GM12878 (cell line): ENCODE measurements at regions not wholly inside any gene's neighbourhood (a gene's known extent, or its start where the extent isn't known, plus 50 kb on each side); places are given as distances from the start of the nearest gene placed in this dataset.
A peak's percentile ranks its signal among the peaks of the same experiment; 100 is the strongest.

ENCODE experiments used
- ATAC-seq: fragments of 200-7000 bp; cut with Tn5 transposase; 3 replicates; pipeline ENCODE4 v1.9.1; 2020; ENCODE audit warnings: mild to moderate bottlenecking, moderate library complexity
- BruUV-seq: library from RNA; stranded (reverse); fragments of 400-500 nt; replicated peaks from 2 replicates; lab custom pipeline; 2021; lab: Mats Ljungman, UMichigan
- CTCF ChIA-PET: fragments of 300-600 bp; sonication (Branson Sonifier 250); formaldehyde crosslinking; extraction: SDS; loops from one replicate; lab custom pipeline; 2021; ENCODE audit warnings: inconsistent platforms; lab: Yijun Ruan, JAX
- POLR2A ChIA-PET: fragments of 350-600 bp; formaldehyde crosslinking; extraction: SDS; loops from one replicate; lab custom pipeline; 2021; ENCODE audit warnings: inconsistent platforms; lab: Charles Lee
- RAD21 ChIA-PET: fragments of 300-600 bp; sonication (Branson Sonifier 250); formaldehyde crosslinking; loops from one replicate; lab custom pipeline; 2023; ENCODE audit warnings: antibody characterized with exemption; ENCODE audit not compliant: unreplicated experiment; lab: Charles Lee
- SMC1A ChIA-PET: fragments of 300-600 bp; sonication (Branson Sonifier 250); formaldehyde crosslinking; loops from one replicate; lab custom pipeline; 2023; ENCODE audit not compliant: unreplicated experiment, uncharacterized antibody; lab: Charles Lee
- DNase-seq: peaks from one replicate; pipeline ENCODE4 v3.0.0-alpha.2; 2011; ENCODE audit warnings: low read depth, low spot score
- FAIRE-seq: peaks from 3 replicates; lab custom pipeline; 2011; peaks lifted over from hg19 to GRCh38; lab: Jason Lieb, UNC
- H2AFZ ChIP-seq: 2 replicates; pipeline ENCODE4 v1.6.0; 2011; ENCODE audit warnings: low read depth, low read length, control low read depth; ENCODE audit not compliant: control insufficient read depth
- H3K27ac ChIP-seq: 2 replicates; pipeline ENCODE4 v1.5.1; 2011; ENCODE audit warnings: control low read depth; ENCODE audit not compliant: control insufficient read depth, insufficient read depth
- H3K27me3 ChIP-seq, 2 experiments: replicated peaks in 1 of 2; 2 replicates each; pipeline versions ENCODE4 v1.6.0 to v1.6.1; 2011; ENCODE audit warnings: low read length in 1 of 2; ENCODE audit not compliant: control insufficient read depth in 2 of 2, insufficient read depth in 2 of 2
- H3K36me3 ChIP-seq, 2 experiments: 2 replicates each; pipeline ENCODE4 v1.5.1; 2011; ENCODE audit warnings: low read length in 1 of 2; ENCODE audit not compliant: control insufficient read depth in 2 of 2, insufficient read depth in 2 of 2
- H3K4me1 ChIP-seq: 2 replicates; pipeline ENCODE4 v1.6.1; 2011; ENCODE audit warnings: mild to moderate bottlenecking, low read length, moderate library complexity, mixed read lengths; ENCODE audit not compliant: control insufficient read depth, insufficient read depth
- H3K4me2 ChIP-seq: 2 replicates; pipeline ENCODE4 v1.6.0; 2011; ENCODE audit warnings: control low read depth; ENCODE audit not compliant: control insufficient read depth, insufficient read depth
- H3K4me3 ChIP-seq: fragments of 200-600 bp; sonication (generic); 2 replicates; pipeline ENCODE4 v1.5.1; 2016
- H3K79me2 ChIP-seq: 2 replicates; pipeline ENCODE4 v1.6.0; 2011; ENCODE audit warnings: low read length; ENCODE audit not compliant: control insufficient read depth, insufficient read depth
- H3K9ac ChIP-seq: 2 replicates; pipeline ENCODE4 v1.8.0; 2011; ENCODE audit warnings: low read length, control low read depth, mixed read lengths; ENCODE audit not compliant: control insufficient read depth, insufficient read depth
- H3K9me3 ChIP-seq: replicated peaks from 3 replicates; pipeline ENCODE4 v1.5.1; 2011; ENCODE audit warnings: mild to moderate bottlenecking, low read length; ENCODE audit not compliant: control insufficient read depth, insufficient read depth
- H4K20me1 ChIP-seq: 2 replicates; pipeline ENCODE4 v1.6.0; 2011; ENCODE audit not compliant: control insufficient read depth, insufficient read depth
- ASH2L ChIP-seq: fragments of 300-600, 200-600 bp; sonication (generic); IDR thresholded peaks from 2 replicates; pipeline ENCODE4 v1.6.1; 2017; ENCODE audit warnings: low read depth, mild to moderate bottlenecking, borderline replicate concordance
- BACH1 ChIP-seq: fragments of 450-650 bp; IDR thresholded peaks from 2 replicates; pipeline ENCODE4 v1.6.1; 2017; ENCODE audit warnings: mild to moderate bottlenecking, borderline replicate concordance
- CREM ChIP-seq: IDR thresholded peaks from 2 replicates; pipeline ENCODE4 v1.6.1; 2014; ENCODE audit warnings: antibody characterized with exemption, low read depth
- EGR1 ChIP-seq, 2 experiments: IDR thresholded peaks; 1 replicate in 1 of 2; 2 replicates in 1 of 2; pipeline ENCODE4 v1.6.1; 2011 to 2012; ENCODE audit warnings: low read depth in 2 of 2, low read length in 2 of 2, borderline replicate concordance in 1 of 2, mild to moderate bottlenecking in 1 of 2, moderate library complexity in 1 of 2
- HDGF ChIP-seq: fragments of 450-650 bp; IDR thresholded peaks from 2 replicates; pipeline ENCODE4 v1.6.1; 2016; ENCODE audit warnings: antibody characterized with exemption
- IKZF2 ChIP-seq, 2 experiments: fragments of 450-650 bp; IDR thresholded peaks; 2 replicates each; pipeline ENCODE4 v1.6.1; 2017; ENCODE audit warnings: mild to moderate bottlenecking in 2 of 2, moderate library complexity in 2 of 2
- NFYA ChIP-seq: IDR thresholded peaks from 2 replicates; pipeline ENCODE4 v1.6.1; 2011; ENCODE audit warnings: low read depth, mild to moderate bottlenecking, low read length, improper control_type of control experiment, borderline replicate concordance
- NFYB ChIP-seq: IDR thresholded peaks from 2 replicates; pipeline ENCODE4 v1.6.1; 2011; ENCODE audit warnings: low read depth, mild to moderate bottlenecking, low read length, improper control_type of control experiment, moderate library complexity; ENCODE audit not compliant: insufficient read depth
- NR2F1 ChIP-seq: fragments of 450-650 bp; conservative IDR thresholded peaks from 2 replicates; pipeline ENCODE4 v1.6.1; 2017; ENCODE audit warnings: mild to moderate bottlenecking
- PML ChIP-seq: IDR thresholded peaks from 2 replicates; pipeline ENCODE4 v1.6.1; 2012; ENCODE audit warnings: low read length, inconsistent platforms
- POLR2A ChIP-seq: IDR thresholded peaks from 2 replicates; pipeline ENCODE4 v1.6.1; 2011; ENCODE audit warnings: low read depth, mild to moderate bottlenecking, low read length
- POLR2AphosphoS2 ChIP-seq: IDR thresholded peaks from 2 replicates; pipeline ENCODE4 v1.6.1; 2011; ENCODE audit warnings: low read depth, mild to moderate bottlenecking, low read length, improper control_type of control experiment, moderate library complexity
- RUNX3 ChIP-seq: IDR thresholded peaks from 2 replicates; pipeline ENCODE4 v1.6.1; 2012; ENCODE audit warnings: low read length, inconsistent platforms
- SMARCA5 ChIP-seq: fragments of 450-650 bp; IDR thresholded peaks from 2 replicates; pipeline ENCODE4 v1.6.1; 2017; ENCODE audit warnings: mild to moderate bottlenecking
- SUZ12 ChIP-seq: fragments of 200-600 bp; sonication (generic); IDR thresholded peaks from one replicate; pipeline ENCODE4 v1.6.1; 2018; ENCODE audit warnings: antibody characterized with exemption, mild to moderate bottlenecking; ENCODE audit not compliant: unreplicated experiment
- TARDBP ChIP-seq: IDR thresholded peaks from 2 replicates; pipeline ENCODE4 v1.6.1; 2016; ENCODE audit warnings: borderline replicate concordance
- ZSCAN29 ChIP-seq: fragments of 450-650 bp; IDR thresholded peaks from 2 replicates; pipeline ENCODE4 v1.6.1; 2017; ENCODE audit warnings: mild to moderate bottlenecking, moderate library complexity
- WGBS: methylation state at CpG from one replicate; pipeline ENCODE4 v1.1.6; 2016; ENCODE audit warnings: low lambda C conversion rate; ENCODE audit not compliant: insufficient replicate concordance, insufficient coverage; ENCODE audit errors: missing lambda C conversion rate; 5-methylcytosine and 5-hydroxymethylcytosine counted together
- in situ Hi-C: fragments of 300-500 bp; cut with MboI; formaldehyde crosslinking; loops from 9 replicates; pipeline ENCODE4 v1.14.3; 2018; ENCODE audit warnings: mixed read lengths
- intact Hi-C: fragments of 100-400 bp; cut with micrococcal nuclease; formaldehyde crosslinking; loops from one replicate; pipeline ENCODE4 v1.14.2; 2022; ENCODE audit not compliant: unreplicated experiment
- TF ChIP-seq, protein P1 (sequence below): fragments of 450-650 bp; IDR thresholded peaks from 2 replicates; pipeline ENCODE4 v1.6.1; 2016; ENCODE audit warnings: mild to moderate bottlenecking
- TF ChIP-seq, protein P2 (sequence below): IDR thresholded peaks from 2 replicates; pipeline ENCODE4 v1.6.1; 2012; ENCODE audit warnings: improper control_type of control experiment, low read depth, low read length; ENCODE audit not compliant: insufficient replicate concordance

DNA sequence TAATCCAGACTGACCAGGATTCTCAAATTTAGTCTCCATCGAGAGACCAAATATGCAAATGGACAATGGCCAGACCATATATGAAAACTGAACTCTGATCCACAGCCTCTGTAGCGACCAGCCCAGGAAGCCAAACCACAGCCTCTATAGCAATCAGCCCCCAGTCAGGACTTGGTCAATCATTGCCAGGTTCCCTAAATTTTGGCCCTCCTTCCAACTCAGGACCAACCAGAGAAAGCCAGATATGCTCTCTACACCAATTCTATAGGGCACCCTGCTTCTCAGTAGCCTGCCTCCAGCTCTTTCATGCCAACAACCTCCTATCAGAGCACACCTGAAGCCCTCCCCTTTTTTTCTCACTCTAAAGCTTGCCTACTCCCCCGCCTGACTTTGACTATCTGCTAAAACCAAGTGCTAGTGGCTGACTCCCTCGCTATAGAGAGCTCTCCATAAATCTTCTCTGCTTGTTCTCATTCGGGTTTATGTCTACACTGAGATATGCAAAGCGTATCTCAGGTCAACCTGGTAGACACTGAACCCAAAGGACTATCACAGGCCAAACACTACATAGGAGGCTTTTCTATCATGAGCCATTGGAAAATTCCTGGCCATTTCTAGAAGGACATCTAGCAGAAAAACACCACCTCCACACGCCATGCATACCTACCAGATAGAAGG, 110.5 kb upstream of the FUT8 start:
- Histone ChIP-seq H2AFZ (peak overlapping the region; percentile 27), H3K79me2 (peaks cover 54% of the 10 kb centered on the region), H3K4me3 (peak overlapping the region; percentile 66), H3K4me2 (peak overlapping the region; percentile 50), H3K27me3 (no peaks in the 10 kb centered on the region), H3K36me3 (no peaks in the 10 kb centered on the region), H3K27ac (peak overlapping the region; percentile 96), H3K4me1 (peaks cover 50% of the 10 kb centered on the region), H4K20me1 (no peaks in the 10 kb centered on the region), H3K9me3 (no peaks in the 10 kb centered on the region), H3K9ac (peak overlapping the region; percentile 69)
- ChIA-PET POLR2A (interaction anchor here (0.6 to 12.3 kb wide), 11 partner anchors 10 to 340 kb away, joined by 3 to 223 read pairs (median 6); no protein-coding TSS in a partner anchor), SMC1A (interaction anchor here (0.7 to 17.0 kb wide), 21 partner anchors 9 to 336 kb away, joined by 3 to 391 read pairs (median 4); partner anchors contain the start of gene FUT8), CTCF (interaction anchor here (0.6 to 6.3 kb wide), 13 partner anchors 8 to 113 kb away, joined by 3 to 63 read pairs (median 5); partner anchors contain the start of gene FUT8), RAD21 (interaction anchor here (0.9 to 11.2 kb wide), 11 partner anchors 12 to 315 kb away, joined by 3 to 272 read pairs (median 12); partner anchors contain the start of genes FNTB and FUT8)
- DNase-seq = peak; percentile 95
- intact Hi-C loops = loop anchor here (1.0 to 5.0 kb wide), 7 partner anchors 15 to 135 kb away; partner anchors contain the start of gene FUT8
- FAIRE-seq = peak; percentile 86
- BruUV-seq = TSS peak; percentile 68
- in situ Hi-C loops = no loop called here
- WGBS = under 1% methylated on average over 7 of the region's 7 CpGs
- ATAC-seq = peak; percentile 79
- peak; percentile 85 for TF ChIP-seq ZSCAN29
- TF ChIP-seq PML = peak; percentile 60; the same call in 1 of the 2 replicates
- no peak for TF ChIP-seq NR2F1
- peak in 1 of 2 experiments; percentile 64; a peak in 1 of 3 replicates for TF ChIP-seq EGR1 (IDR thresholded peaks at IDR 0.05; ENCODE audit: borderline replicate concordance in 1 of 2, low read depth in 2 of 2, low read length in 2 of 2)
- TF ChIP-seq POLR2AphosphoS2 = peak; percentile 62; the same call in 1 of the 2 replicates
- peak; percentile 11; the same call in 1 of the 2 replicates for TF ChIP-seq NFYA
- no peak for TF ChIP-seq CREM
- TF ChIP-seq POLR2A = peak; percentile 72
- TF ChIP-seq NFYB = peak; percentile 88
- 0 out of 2 replicates have a peak, but pooled peaks have one; percentile 43 for TF ChIP-seq SMARCA5
- TF ChIP-seq RUNX3 = peak; percentile 86
- TF ChIP-seq HDGF = 0 out of 2 replicates have a peak, but pooled peaks have one; percentile 41
- TF ChIP-seq, protein P1, sequence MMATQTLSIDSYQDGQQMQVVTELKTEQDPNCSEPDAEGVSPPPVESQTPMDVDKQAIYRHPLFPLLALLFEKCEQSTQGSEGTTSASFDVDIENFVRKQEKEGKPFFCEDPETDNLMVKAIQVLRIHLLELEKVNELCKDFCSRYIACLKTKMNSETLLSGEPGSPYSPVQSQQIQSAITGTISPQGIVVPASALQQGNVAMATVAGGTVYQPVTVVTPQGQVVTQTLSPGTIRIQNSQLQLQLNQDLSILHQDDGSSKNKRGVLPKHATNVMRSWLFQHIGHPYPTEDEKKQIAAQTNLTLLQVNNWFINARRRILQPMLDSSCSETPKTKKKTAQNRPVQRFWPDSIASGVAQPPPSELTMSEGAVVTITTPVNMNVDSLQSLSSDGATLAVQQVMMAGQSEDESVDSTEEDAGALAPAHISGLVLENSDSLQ = peak; percentile 68
- no peak for TF ChIP-seq TARDBP
- TF ChIP-seq BACH1 = peak; percentile 12; the same call in 1 of the 2 replicates
- no peak for TF ChIP-seq ASH2L
- TF ChIP-seq IKZF2 (IDR thresholded peaks at IDR 0.05) = peak in 1 of 2 experiments; percentile 70; a peak in 2 of 4 replicates
- TF ChIP-seq, protein P2, sequence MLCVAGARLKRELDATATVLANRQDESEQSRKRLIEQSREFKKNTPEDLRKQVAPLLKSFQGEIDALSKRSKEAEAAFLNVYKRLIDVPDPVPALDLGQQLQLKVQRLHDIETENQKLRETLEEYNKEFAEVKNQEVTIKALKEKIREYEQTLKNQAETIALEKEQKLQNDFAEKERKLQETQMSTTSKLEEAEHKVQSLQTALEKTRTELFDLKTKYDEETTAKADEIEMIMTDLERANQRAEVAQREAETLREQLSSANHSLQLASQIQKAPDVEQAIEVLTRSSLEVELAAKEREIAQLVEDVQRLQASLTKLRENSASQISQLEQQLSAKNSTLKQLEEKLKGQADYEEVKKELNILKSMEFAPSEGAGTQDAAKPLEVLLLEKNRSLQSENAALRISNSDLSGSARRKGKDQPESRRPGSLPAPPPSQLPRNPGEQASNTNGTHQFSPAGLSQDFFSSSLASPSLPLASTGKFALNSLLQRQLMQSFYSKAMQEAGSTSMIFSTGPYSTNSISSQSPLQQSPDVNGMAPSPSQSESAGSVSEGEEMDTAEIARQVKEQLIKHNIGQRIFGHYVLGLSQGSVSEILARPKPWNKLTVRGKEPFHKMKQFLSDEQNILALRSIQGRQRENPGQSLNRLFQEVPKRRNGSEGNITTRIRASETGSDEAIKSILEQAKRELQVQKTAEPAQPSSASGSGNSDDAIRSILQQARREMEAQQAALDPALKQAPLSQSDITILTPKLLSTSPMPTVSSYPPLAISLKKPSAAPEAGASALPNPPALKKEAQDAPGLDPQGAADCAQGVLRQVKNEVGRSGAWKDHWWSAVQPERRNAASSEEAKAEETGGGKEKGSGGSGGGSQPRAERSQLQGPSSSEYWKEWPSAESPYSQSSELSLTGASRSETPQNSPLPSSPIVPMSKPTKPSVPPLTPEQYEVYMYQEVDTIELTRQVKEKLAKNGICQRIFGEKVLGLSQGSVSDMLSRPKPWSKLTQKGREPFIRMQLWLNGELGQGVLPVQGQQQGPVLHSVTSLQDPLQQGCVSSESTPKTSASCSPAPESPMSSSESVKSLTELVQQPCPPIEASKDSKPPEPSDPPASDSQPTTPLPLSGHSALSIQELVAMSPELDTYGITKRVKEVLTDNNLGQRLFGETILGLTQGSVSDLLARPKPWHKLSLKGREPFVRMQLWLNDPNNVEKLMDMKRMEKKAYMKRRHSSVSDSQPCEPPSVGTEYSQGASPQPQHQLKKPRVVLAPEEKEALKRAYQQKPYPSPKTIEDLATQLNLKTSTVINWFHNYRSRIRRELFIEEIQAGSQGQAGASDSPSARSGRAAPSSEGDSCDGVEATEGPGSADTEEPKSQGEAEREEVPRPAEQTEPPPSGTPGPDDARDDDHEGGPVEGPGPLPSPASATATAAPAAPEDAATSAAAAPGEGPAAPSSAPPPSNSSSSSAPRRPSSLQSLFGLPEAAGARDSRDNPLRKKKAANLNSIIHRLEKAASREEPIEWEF = peak; percentile 58
- TF ChIP-seq SUZ12 = no peak
